SHP77 (cell line): ENCODE measurements at regions not wholly inside any gene's neighbourhood (a gene's known extent, or its start where the extent isn't known, plus 50 kb on each side); places are given as distances from the start of the nearest gene placed in this dataset.

Experiments used
- DNase-seq, 2 experiments: peaks; one replicate each; lab custom pipeline; 2025; lab: John Stamatoyannopoulos, UW

DNA sequence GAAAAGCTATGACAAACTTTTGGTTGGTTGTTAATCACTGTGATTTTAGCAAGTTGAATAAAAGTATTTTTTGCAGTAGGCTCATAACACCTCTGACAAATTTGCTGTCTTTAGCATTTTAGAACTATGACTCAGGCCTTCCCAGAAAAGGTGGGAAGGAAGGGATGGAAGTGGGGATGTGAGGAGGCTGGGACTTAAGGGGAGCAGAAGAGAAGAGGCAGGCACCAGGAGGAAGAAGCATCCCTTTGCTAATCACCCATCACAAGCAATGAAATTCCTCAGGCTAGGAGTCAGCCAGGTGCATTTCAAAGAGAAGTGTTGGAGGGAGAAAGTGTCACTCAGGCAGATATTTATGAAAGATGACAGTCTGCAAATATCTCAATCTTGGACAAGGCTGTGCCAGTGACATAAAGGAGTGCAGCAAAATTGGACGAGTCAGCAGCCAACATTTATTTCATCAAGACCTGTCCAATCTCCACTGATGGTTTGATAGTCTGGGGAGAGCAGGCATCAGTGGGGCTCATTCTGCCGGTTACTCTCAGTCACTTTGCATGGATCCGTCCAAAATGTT is 337.3 kb upstream of the ARRDC4 start:
- DNase-seq: no peak

DNA sequence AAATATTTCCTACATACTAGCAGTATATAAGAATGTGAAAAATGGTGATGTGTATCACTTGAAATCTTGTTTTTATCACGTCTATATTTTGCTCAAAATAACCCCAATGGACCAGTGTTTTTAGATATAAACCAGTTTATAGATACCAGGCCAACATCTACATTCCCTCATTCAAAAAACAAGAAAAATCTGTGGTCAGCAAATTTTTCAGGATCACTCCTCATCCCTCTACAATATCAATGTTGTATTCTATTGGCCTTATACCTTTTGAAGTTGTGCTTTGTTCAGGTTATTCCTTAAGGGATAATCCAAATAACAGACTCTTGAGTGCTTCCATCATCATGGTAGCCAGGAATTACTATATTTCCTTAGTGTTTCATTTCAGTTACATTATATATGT is 332.9 kb upstream of the ARRDC4 start:
- no peak for DNase-seq

DNA sequence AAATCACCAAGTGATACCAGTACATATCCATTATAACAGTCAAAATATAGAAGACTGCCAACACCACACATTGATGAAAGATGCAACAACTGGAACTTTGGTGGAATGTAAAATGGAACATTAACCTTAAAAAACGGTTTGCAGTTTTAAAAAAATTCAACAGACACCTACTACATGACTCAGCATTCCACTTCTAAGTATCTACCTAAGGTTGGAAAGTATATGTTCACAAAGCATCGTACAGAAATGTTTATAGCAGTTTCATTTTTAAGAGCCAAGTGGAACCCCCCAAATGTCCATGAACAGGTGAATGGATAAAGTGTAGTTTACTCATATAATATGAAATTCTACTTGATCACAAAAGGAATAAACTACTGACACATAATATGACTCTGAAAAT is 314.7 kb upstream of the ARRDC4 start:
- DNase-seq: no peak

DNA sequence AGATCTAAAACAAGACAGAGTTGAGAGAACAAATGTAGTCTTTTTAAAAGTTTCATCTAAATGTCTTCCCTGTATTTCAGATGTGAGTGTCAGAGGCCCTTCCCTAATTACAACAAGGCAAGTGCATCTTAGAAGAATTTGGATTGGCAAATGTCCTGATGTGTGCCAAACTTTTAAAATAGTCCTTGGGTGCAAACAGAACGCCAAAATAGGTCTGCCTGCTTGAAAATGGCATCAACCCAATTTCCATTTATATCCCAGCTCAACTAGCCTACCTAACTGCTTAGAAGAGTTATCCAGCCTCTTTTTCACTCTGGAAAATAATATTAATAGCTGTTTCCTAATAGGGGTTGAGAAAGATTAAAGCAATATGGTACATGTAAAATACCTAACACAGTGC is 311.8 kb upstream of the ARRDC4 start:
- no peak for DNase-seq

DNA sequence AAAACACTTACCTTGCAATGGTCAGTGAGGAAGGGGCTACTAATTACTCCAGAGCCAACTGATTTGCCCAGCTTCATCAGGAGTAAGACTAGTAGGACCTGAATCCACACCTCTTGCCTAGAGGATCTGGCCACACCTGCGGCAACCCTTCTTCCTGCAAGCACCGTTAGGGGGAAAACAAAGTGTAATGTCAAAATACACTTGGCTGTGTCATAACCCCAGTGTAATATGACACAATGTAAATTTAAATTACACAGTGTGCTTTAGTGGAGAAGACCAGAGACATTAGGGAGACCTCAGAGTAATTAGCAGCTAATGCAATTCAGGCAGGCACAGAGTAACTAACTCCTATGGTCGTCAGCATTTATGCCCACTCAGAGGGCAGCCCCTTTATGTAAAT is 308.5 kb upstream of the ARRDC4 start:
- DNase-seq: peak; percentile 1 to 8

DNA sequence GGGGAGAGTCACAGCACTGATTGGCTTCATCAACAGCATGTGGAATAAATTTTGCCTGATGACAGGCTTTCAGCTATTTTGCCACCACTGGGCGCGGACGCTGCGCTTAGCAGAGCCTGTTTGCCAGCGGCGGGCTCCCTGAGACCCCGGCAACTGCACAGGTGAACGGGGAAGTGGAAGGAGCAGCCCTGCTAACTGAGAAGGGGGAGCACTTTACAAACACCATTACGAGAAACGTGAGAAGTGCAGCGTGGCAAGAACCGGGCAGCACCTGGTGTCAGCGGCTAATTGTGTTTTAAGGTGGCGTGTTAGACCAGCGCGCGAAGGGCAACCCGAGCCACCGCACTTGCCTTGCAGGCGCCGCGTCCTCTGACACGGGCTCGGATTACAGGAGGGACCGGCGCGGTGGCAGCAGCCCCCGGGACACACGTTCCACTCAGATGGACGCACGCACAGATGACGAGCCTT is 307.8 kb upstream of the ARRDC4 start:
- DNase-seq: peak; percentile 47 to 58

DNA sequence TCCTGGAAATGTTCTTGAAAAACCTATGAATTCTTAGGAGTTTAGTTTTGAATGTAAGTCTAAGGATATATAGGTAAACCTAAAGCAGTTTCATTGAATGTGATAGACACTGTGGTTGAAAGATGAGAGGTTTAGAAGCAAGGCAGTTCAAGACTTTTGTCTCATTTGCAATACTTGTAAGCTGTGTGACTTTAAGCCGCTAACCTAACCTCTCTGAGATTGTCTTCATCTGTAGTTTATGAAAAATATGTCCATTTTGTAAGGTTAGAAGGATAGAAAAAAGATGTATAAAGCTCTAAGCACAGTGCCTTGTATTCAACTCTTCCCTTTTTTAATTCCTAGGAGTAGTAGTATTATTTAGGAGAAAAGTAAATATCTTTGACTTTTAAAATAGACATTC is 306.6 kb upstream of the ARRDC4 start:
- no peak for DNase-seq

DNA sequence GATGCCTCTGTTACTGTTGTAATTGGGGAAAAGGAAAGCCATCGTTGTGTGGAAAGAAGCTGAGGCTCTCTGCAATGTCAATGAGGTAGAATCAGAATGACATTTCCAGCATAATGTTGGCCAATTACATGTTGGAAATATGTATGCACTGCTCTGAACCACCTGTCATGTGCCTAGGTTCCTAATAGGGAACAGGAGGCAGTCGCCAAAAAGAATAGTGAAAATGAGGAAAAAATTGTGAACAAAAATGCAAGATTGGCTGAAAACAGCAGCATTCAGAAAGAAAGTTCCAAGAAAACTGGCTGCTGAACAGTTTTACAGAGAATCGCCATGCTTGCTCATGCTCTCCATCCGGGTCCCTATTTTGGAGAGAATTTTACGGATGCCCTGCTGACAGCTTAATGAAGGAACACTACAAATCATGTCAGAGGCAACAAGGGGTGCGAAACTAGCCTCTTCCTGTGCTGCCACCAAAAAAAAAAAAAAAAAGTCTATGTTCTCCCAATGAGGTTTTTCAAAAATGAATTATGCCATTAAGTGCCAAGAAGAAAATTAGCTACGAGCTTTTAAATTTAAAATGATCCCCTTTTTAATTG is 305.9 kb upstream of the ARRDC4 start:
- no peak for DNase-seq

DNA sequence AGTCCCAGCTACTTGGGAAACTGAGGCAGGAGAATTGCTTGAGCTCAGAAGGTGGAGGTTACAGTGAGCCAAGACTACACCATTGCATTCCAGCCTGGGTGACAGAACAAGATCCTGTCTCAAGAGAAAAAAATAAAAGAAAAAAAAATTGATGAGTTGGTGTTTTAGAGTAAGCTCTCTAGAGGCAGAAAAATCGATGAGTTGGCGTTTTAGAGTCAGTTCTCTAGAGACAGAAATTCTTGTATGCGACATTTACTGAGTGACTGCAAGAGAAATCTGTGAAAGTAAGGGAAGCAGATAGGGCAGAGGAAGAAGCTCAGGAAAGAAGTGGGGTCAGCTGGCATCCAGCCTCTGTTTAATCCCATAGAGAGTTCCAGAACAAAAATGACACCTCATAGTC is 298.7 kb upstream of the ARRDC4 start:
- DNase-seq: no peak

DNA sequence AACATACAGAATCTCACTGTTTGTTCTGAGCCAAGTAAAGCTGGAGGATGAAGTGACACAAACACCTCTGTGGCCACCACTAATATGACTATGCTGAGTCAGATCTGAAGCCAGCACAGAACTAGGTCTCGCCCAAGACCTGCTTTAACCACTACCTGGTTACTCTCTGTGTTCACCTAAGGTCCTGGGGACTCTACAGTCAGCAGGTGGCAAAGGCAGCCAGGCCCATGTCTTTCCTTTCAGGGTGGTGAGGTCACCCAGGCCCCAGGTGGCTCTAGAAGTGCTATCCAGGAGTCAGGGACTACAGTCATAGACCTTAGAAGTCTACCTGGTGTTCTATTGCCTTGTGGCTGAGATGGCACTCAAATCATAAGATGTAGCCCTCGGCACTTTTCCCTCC is 287.9 kb upstream of the ARRDC4 start:
- no peak for DNase-seq

DNA sequence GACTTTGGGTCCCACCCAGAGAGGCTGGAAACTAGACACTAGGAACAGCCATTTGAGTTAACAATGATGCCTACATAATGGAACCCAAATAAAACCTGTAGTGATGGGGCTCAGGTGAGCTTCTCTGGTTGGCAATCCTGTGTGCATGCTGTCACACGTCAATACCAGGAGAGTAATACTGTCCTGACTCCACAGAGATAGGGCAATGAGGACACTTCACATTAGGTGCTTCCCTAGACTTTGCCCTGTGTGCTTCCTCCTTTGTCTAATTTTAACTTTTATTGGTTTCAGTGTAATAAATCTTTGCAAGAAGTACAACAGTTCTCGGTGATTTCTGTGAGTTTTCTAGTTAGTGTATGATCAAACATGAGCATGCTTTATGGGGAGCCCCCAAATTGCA is 281.8 kb upstream of the ARRDC4 start:
- no peak for DNase-seq

DNA sequence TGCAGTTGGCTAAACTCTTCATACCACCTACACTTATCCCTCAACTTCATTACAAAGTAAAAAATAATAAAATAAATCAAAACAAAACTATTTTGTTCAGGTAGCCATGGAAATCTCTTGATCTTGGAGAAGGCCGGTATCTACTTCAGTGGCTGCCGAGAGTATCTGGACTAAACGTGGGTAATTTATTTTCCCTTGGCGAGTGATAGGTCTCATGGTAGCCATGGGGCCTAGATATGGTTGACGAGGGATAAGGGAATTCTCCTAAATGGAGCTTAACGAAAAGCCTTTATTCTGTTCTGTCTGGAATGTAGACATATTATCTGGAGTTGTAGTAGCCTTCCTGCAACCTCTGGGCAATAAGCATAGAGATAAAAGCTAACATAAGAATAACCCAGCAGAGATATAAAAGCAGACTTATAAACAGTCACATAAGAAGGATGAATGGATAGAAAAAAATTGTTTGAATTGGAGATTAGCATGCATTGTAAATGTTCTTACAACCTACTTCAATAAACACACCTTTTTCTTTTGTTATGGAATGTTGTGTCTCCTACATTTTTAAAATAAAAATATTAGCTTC is 281.3 kb upstream of the ARRDC4 start:
- no peak for DNase-seq

DNA sequence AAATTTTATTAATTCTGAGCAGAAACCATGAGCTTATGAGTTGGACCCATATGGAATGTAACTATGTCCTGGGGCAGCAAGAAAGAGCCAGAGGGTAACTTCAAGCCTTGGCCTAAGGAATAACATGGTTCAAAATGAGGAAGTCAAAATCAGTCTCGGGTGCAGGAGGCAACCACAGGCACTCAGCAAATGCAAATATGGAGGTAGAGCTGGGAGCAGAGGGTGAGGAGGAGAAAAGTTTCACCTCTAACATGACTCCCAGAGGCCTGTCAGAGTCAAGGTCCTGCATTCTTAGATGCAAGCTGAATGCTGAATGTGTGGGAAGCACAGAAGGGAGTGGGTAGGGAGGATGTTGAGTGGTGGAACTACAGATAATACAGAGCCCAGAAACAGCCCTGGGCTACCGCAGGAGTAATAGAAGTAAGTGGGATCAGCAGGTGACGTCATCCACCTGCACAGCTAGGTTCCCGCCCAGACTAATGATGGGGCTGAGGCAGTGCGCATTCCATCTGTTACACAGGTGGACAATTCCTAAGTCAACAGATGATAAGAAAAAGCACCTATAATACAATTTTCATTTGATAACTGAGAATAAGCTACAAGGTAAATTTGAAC is 279.8 kb upstream of the ARRDC4 start:
- no peak for DNase-seq

DNA sequence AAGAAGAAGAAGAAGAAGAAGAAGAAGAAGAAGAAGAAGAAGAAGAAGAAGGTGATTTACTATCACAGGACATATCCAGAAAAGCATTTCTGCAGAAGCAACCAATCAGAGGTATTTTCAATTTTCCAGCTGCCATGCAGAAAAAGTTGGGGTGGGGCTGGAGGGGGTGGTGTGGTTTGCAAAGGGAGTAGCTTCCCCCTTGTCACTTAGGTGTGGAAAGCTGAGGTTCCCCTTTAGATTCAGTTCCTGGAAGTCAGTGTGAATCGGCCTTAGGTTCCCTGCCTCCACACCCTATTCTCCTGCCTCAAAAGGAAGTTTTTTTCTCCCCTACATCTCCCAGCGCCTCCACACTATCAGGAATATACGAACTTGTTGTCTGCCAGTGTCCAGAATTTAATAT is 276.7 kb upstream of the ARRDC4 start:
- DNase-seq: no peak

DNA sequence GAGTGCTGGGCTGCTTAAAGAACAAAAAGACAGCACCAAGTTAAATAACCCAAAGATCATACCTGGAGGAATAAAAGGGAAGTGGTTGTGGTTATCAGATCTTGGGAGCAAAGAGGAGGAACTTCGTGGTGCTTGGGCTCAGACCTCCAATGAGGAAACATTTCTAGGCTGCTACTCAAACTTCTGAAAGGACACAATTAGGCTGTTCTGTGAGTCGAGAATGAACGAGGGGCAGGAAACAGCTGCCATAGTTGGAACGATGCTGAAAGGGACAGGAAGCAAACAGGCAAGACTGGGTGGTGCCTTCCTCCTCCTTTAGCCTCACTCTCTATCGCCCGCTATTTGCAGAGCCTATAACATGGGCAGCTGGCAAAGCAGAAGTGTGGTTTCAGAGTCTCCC is 276.3 kb upstream of the ARRDC4 start:
- DNase-seq: peak; percentile 32 to 38

DNA sequence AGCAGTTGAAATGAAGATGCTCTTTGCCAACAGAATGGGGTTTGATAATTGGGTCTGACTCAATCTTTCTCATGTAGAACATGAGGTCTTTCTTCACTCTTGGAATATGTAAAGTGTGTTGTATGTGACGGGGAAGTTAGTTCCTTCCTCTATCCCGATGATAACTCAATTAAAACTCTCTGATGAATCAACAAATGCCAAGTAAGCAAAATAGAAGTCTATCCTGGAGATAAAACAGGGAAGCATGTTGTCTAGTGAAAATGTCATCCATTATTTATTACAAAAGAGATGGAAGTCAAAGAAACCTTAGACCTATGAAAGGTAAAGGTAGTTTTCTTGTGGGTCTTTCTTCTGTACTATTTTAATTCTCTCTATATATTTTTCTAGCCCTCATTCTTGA is 274.2 kb upstream of the ARRDC4 start:
- no peak for DNase-seq

DNA sequence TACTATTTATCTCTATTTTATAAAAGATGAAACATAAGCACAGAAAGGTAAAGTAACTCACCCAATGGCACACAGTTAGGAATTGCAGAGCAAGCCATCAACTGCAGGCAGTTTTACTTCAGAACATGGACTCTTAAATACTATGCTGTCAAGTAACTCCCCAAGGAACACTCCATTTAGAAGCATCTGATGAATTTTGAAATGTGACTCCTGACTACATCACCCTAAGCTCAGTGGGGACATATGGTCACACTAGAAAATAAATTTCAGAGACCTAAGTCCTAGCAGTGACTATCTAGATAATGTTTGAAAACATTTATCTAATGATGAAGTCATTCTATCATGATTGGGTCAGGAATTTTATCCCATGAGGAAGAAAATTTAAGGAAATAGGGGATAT is 272.8 kb upstream of the ARRDC4 start:
- DNase-seq: no peak

DNA sequence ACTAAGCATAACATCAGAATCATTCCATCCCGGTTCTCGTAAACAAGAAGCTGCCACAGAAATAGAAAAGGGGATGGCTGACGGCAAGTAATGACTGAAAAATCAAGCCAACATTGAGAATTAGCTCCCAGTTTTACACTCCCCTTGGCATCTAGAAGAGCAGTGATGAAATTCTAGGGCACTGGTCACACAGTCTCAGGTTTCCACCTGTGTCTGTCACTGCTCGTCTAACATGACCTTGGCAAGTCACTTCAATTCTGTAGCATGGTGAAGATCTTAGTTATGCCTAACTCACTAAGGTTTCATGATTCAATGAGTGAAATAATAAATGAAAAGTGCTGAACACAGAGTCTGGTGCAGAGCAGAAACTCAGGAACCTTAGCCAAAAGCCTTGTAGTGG is 272.3 kb upstream of the ARRDC4 start:
- no peak for DNase-seq

DNA sequence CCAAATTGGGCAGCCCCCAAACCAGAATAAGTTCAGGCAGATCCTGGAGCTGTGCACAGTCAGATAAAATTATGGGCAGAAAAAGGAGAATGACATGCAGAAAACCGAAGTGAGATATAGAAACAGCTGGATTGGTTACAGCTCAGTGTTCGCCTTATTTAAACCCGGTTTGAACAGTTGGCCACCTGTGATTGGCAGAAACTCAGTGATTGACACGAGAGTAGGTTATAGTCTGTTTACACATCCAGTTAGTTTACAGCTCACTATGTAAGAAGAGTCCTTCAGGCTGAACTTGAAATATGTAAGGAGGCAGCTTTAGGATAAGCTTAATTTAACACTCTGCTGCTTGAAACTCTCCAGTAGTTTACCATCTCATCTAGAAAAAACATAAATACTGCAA is 271.6 kb upstream of the ARRDC4 start:
- no peak for DNase-seq

DNA sequence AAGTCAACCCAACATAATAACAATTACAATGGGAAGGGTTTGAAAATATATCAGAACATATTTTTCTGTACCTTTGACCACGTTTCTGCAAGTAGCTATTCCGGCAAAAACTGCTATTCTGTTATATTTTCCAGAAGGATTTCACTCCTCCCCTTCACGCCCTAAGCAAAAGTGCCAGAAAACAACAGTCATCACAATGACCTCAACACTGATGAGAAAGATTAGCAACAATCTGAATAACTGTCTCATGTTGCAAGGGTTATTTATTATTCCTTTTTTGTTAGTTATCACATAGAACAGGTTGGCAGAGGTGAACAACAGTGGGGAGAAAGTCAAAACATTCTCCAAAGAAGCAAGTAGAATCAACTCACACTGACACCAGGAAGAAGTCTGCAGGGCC is 269.4 kb upstream of the ARRDC4 start:
- no peak for DNase-seq

DNA sequence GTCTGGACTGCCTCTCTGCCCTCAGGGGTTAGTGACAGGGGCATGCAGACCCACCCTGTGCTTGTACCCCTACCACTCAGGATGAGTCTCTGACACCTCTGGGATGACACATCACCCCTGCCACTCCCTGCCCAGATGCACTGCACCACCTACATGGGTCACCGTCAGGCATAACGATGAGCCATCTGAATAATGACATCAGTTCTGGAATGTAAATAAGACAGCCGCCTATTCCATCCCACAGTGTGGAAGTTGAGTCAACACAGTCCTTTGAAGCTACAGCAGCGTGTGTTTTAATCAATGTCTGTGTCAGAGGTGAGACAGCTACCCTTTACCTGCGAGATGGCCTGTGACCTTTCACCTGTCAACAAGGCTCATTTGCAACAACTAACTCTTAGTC is 268.7 kb upstream of the ARRDC4 start:
- no peak for DNase-seq

DNA sequence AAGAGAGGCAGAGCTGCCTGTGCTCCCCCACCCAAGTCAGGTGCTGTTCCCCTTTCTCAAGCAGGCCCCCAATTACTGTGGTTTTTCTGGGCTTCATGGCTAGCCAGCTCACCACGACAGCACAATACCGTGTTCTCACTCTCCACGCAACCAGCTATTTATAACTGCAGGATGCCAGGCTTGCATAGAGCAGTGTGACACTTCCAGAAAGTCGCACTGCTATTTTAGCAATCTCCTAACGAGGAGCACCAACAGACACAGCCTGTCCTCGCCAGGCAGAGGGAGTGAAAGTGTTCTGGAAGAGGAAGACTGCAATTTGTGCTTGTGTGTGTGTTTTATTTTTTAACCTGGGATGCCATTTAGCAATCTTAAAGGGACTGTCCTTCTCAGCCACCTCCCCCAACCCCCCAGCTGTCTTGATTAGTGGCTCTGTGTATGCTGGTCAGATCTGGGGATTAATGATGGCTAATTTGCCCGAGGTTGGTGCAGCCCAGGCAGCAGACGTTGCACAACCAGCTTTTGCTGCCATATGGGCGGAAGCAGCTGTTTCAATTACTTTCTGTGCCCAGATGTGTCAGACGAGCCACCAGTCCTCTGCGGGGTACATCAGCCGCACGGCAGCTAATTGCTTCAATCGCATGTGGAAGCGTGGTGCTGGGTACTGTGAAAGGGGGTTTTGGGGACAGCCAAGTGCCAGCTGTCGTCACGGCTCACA is 268.0 kb upstream of the ARRDC4 start:
- DNase-seq: no peak

DNA sequence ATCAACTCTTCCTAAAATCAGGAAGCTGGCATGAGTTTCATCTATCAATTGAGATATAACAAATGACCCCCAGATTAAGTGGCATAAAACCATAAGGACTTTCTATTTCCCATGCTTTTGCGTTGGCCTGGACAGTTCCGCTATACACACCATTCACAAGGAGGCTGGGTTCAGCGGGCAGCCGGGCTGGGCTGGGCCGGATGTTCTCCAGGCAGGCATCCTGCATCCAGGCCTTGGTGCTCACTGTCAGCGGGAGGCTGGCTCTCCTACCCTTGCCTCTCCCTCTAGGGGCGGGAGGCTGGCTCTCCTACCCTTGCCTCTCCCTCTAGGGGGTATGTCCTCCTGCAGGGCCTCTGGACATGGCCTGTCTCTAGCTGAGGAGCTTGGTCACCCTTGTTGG is 266.0 kb upstream of the ARRDC4 start:
- no peak for DNase-seq
